GM21360 (cell line): ENCODE measurements at regions not wholly inside any gene's neighbourhood (a gene's known extent, or its start where the extent isn't known, plus 50 kb on each side); places are given as distances from the start of the nearest gene placed in this dataset.

Experiments
- ATAC-seq: cut with Tn5 transposase; IDR thresholded peaks from one replicate; pipeline ENCODE4 v1.9.1; 2021; ENCODE audit warnings: mild to moderate bottlenecking, moderate library complexity; ENCODE audit not compliant: unreplicated experiment

DNA sequence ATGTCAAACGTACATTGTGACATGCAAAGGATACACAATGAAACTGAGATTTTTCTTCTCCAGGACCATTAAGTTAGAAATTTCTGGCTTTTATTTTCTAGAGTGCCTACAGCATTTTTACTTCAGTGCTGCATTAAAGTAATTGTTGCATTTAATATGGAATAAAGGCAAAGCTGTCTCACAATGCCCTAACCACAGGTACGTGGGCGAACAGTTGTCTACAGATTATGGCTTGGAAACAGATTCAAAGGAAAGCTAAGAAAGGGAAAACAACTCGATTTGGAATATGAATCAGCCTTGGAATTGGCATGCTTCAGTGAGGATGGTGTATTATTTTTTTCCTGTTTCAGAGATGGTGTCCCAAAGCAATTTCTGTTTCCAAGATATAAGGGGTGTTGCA lies 79.1 kb upstream of the TUSC7 start:
- no peak for ATAC-seq

DNA sequence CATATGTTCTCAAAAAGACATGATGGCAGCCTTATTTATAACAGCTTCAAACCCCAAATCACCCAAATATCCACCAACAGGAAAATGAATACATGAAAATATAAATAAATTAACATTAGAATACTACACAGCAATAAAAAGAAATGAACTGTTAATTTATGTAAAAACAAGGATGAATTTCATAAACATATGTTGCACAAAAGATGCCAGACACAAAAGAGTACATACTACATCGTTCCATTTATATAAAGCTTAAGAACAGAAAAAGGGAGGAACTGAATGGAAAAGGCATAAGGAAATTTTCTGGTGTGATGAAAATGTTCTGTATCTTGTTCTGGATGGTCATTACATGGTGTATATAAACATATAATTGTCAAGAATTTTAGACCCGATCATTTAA lies 69.9 kb upstream of the TUSC7 start:
- ATAC-seq: no peak

- ATAC-seq: no peak
Measured at GRCh38 chr3:116640109-116640508, 69.5 kb upstream of the TUSC7 start.

- ATAC-seq: no peak
Measured at GRCh38 chr3:116643001-116643400, 66.6 kb upstream of the TUSC7 start.

DNA sequence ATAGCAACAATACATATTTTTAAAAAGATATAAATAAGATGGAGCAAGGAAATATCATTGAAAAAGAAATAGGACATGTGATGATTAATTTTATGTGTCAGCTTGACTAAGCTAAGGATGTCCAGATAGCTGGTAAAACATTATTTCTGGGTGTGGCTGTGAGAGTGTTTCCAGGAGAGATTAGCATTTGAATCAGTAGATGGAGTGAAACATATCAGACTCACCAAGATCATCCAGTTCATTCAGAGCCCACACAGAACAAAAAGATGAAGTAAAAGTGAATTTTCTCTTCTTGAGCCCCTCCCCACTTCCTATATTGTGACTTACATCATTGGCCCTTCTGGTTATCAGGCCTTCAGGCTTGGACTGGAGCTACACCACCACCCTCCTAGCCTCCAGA lies 61.6 kb upstream of the TUSC7 start:
- no peak for ATAC-seq
